ENCODE measurements at regions not wholly inside any gene's neighbourhood (a gene's known extent, or its start where the extent isn't known, plus 50 kb on each side); places are given as distances from the start of the nearest gene placed in this dataset.

DNA sequence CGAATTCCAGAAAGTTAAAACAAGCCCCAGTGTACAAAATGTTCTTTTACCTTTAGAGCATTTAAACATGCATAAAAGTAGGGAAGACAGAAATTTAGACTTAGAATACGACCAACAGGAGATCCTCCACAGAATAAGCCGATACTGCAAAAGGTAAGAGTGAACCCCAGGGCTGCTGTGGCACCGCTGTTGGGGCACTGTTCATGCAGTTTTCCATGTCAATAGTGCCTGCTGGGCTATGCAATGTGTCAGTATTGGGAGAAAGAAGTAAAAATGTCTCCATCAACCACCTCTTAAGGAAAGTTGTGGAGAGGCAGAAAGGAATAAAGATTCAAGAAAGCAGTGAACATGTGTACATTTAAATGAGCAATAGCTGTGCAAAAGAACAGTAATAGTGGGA is 326.5 kb upstream of the SEMA3C start:
- no peak for TF ChIP-seq POLR2A (IDR thresholded peaks at IDR 0.05)
- TF ChIP-seq, protein P1, sequence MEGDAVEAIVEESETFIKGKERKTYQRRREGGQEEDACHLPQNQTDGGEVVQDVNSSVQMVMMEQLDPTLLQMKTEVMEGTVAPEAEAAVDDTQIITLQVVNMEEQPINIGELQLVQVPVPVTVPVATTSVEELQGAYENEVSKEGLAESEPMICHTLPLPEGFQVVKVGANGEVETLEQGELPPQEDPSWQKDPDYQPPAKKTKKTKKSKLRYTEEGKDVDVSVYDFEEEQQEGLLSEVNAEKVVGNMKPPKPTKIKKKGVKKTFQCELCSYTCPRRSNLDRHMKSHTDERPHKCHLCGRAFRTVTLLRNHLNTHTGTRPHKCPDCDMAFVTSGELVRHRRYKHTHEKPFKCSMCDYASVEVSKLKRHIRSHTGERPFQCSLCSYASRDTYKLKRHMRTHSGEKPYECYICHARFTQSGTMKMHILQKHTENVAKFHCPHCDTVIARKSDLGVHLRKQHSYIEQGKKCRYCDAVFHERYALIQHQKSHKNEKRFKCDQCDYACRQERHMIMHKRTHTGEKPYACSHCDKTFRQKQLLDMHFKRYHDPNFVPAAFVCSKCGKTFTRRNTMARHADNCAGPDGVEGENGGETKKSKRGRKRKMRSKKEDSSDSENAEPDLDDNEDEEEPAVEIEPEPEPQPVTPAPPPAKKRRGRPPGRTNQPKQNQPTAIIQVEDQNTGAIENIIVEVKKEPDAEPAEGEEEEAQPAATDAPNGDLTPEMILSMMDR (IDR thresholded peaks at IDR 0.05) = no peak
